GM18519 (cell line): ENCODE measurements at regions not wholly inside any gene's neighbourhood (a gene's known extent, or its start where the extent isn't known, plus 50 kb on each side); places are given as distances from the start of the nearest gene placed in this dataset.
"Not testable (repeated sequence)": the region's sequence is repeated elsewhere in the genome, so short reads cannot be mapped to it uniquely, and the experiment has no call there.

Experiments used
- ATAC-seq: cut with Tn5 transposase; IDR thresholded peaks from one replicate; pipeline ENCODE4 v1.9.1; 2021; ENCODE audit warnings: mild to moderate bottlenecking, moderate library complexity; ENCODE audit not compliant: unreplicated experiment, low FRiP score

- no peak for ATAC-seq
Measured at GRCh38 chr6:6747371-6747770, 158.9 kb downstream of the LY86 start.

- ATAC-seq, result no peak
Measured at GRCh38 chr6:6748001-6748400, 159.5 kb downstream of the LY86 start.

GRCh38 chr6:6749702-6750491 is 161.4 kb downstream of the LY86 start:
- ATAC-seq, result no peak

GRCh38 chr6:6750594-6751265 is 162.2 kb downstream of the LY86 start:
- no peak for ATAC-seq

- no peak for ATAC-seq
Measured at GRCh38 chr6:6751266-6751596, 162.7 kb downstream of the LY86 start.

GRCh38 chr6:6751619-6752023 is 163.1 kb downstream of the LY86 start:
- ATAC-seq, result no peak

- ATAC-seq, result no peak
Measured at GRCh38 chr6:6752129-6752528, 163.6 kb downstream of the LY86 start.

- no peak for ATAC-seq
Measured at GRCh38 chr6:6753301-6753700, 164.8 kb downstream of the LY86 start.

GRCh38 chr6:6756526-6756925 is 168.0 kb downstream of the LY86 start:
- no peak for ATAC-seq

- ATAC-seq, result no peak
Measured at GRCh38 chr6:6758546-6758914, 170.0 kb downstream of the LY86 start.

- peak; percentile 59 for ATAC-seq
Measured at GRCh38 chr6:6758915-6759654, 170.6 kb downstream of the LY86 start.

- no peak for ATAC-seq
Measured at GRCh38 chr6:6760002-6760401, 171.5 kb downstream of the LY86 start.

- not testable (repeated sequence) for ATAC-seq
Measured at GRCh38 chr6:6762566-6762965, 174.0 kb downstream of the LY86 start.

- no peak for ATAC-seq
Measured at GRCh38 chr6:6764764-6765434, 176.4 kb downstream of the LY86 start.

GRCh38 chr6:6766230-6766905 is 177.8 kb downstream of the LY86 start:
- no peak for ATAC-seq

- no peak for ATAC-seq
Measured at GRCh38 chr6:6769466-6769865, 180.9 kb downstream of the LY86 start.

- no peak for ATAC-seq
Measured at GRCh38 chr6:6771224-6771945, 182.9 kb downstream of the LY86 start.

GRCh38 chr6:6771964-6772363 is 183.4 kb downstream of the LY86 start:
- ATAC-seq, result no peak

- no peak for ATAC-seq
Measured at GRCh38 chr6:6772751-6773150, 184.2 kb downstream of the LY86 start.

- ATAC-seq, result no peak
Measured at GRCh38 chr6:6775074-6775473, 186.6 kb downstream of the LY86 start.
